Karpas-422 (cell line): ENCODE measurements at regions not wholly inside any gene's neighbourhood (a gene's known extent, or its start where the extent isn't known, plus 50 kb on each side); places are given as distances from the start of the nearest gene placed in this dataset.
A peak's percentile ranks its signal among the peaks of the same experiment; 100 is the strongest.

ENCODE experiments used
- DNase-seq: peaks from one replicate; pipeline ENCODE4 v3.0.0-alpha.2; 2015
- H2AFZ ChIP-seq: fragments of 200-600 bp; sonication (generic); 2 replicates; pipeline ENCODE4 v1.6.1; 2014; ENCODE audit warnings: antibody characterized with exemption, low read length, mixed read lengths
- H3K27ac ChIP-seq: fragments of 200-600 bp; sonication (generic); 2 replicates; pipeline ENCODE4 v1.5.1; 2014; ENCODE audit warnings: mild to moderate bottlenecking, low read length, moderate library complexity
- H3K27me3 ChIP-seq: fragments of 200-600 bp; sonication (generic); 2 replicates; pipeline ENCODE4 v1.6.1; 2014; ENCODE audit warnings: low read length, mixed read lengths
- H3K36me3 ChIP-seq: fragments of 200-600 bp; sonication (generic); 2 replicates; pipeline ENCODE4 v1.6.1; 2014; ENCODE audit warnings: low read length, mixed read lengths; ENCODE audit not compliant: insufficient read depth
- H3K4me1 ChIP-seq: fragments of 200-600 bp; sonication (generic); 2 replicates; pipeline ENCODE4 v1.6.1; 2014; ENCODE audit warnings: mild to moderate bottlenecking, low read length, mixed read lengths
- H3K4me2 ChIP-seq: fragments of 200-600 bp; sonication (generic); 2 replicates; pipeline ENCODE4 v1.6.1; 2014; ENCODE audit warnings: low read length, low read depth, mild to moderate bottlenecking; ENCODE audit not compliant: poor library complexity, severe bottlenecking
- H3K4me3 ChIP-seq: fragments of 200-600 bp; sonication (generic); 2 replicates; pipeline ENCODE4 v1.5.1; 2014; ENCODE audit warnings: mild to moderate bottlenecking, antibody characterized with exemption, low read length, mixed read lengths
- H3K79me2 ChIP-seq: fragments of 200-600 bp; sonication (generic); 2 replicates; pipeline ENCODE4 v1.6.1; 2014; ENCODE audit warnings: mild to moderate bottlenecking, low read length, mixed read lengths
- H3K9ac ChIP-seq: fragments of 200-600 bp; sonication (generic); 2 replicates; pipeline ENCODE4 v1.6.0; 2014; ENCODE audit warnings: low read length
- H3K9me2 ChIP-seq: fragments of 200-600 bp; sonication (generic), shearing (Covaris generic); replicated peaks from 2 replicates; pipeline ENCODE4 v1.6.0; 2014; ENCODE audit warnings: mild to moderate bottlenecking, low read length, moderate library complexity; ENCODE audit not compliant: insufficient read depth
- H3K9me3 ChIP-seq: fragments of 300-700, 200-600 bp; sonication (generic); 2 replicates; pipeline ENCODE4 v1.6.1; 2014; ENCODE audit warnings: low read length, mixed read lengths
- H4K20me1 ChIP-seq: fragments of 200-600 bp; sonication (generic); 2 replicates; pipeline ENCODE4 v1.6.1; 2014; ENCODE audit warnings: mild to moderate bottlenecking, antibody characterized with exemption, low read length, low read depth; ENCODE audit not compliant: insufficient read depth

GRCh38 chr13:68293631-68294030, 1063.5 kb upstream of the PCDH9 start:
- Histone ChIP-seq H3K79me2 (no peaks in the 10 kb centered on the region), H3K9ac (no peak overlapping the region), H2AFZ (no peak overlapping the region), H3K4me1 (no peaks in the 10 kb centered on the region), H3K4me2 (no peak overlapping the region), H3K36me3 (no peaks in the 10 kb centered on the region), H4K20me1 (no peaks in the 10 kb centered on the region), H3K27ac (no peak overlapping the region), H3K4me3 (no peak overlapping the region), H3K27me3 (no peaks in the 10 kb centered on the region), H3K9me2 (no peaks in the 10 kb centered on the region), H3K9me3 (no peaks in the 10 kb centered on the region)
- no peak for DNase-seq

- Histone ChIP-seq H3K79me2 (no peaks in the 10 kb centered on the region), H3K4me2 (no peak overlapping the region), H3K27me3 (no peaks in the 10 kb centered on the region), H3K4me1 (no peaks in the 10 kb centered on the region), H2AFZ (peak overlapping the region; percentile 86), H3K9ac (no peak overlapping the region), H3K9me2 (no peaks in the 10 kb centered on the region), H3K9me3 (no peaks in the 10 kb centered on the region), H3K36me3 (no peaks in the 10 kb centered on the region), H3K27ac (no peak overlapping the region), H4K20me1 (no peaks in the 10 kb centered on the region), H3K4me3 (no peak overlapping the region)
- no peak for DNase-seq
Observed at GRCh38 chr13:68292601-68293000, 1062.5 kb upstream of the PCDH9 start.

DNA sequence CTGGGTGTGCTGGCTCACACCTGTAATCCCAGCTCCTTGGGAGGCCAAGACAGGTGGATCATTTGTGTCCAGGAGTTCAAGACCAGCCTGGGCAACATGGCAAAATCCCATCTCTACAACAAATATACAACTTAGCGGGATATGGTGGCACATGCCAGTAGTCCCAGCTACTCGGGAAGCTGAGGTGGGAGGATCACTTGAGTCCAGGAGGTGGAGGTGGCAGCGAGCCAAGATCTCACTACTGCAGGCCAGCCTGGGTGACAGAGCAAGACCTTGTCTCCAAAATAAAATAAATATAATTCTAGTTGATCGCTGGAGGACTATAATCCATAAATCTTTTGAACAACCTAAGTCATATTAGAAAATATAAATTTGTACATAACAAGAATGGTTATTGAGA, 1061.5 kb upstream of the PCDH9 start:
- no peak for DNase-seq
- Histone ChIP-seq H3K79me2 (no peaks in the 10 kb centered on the region), H4K20me1 (no peaks in the 10 kb centered on the region)

DNA sequence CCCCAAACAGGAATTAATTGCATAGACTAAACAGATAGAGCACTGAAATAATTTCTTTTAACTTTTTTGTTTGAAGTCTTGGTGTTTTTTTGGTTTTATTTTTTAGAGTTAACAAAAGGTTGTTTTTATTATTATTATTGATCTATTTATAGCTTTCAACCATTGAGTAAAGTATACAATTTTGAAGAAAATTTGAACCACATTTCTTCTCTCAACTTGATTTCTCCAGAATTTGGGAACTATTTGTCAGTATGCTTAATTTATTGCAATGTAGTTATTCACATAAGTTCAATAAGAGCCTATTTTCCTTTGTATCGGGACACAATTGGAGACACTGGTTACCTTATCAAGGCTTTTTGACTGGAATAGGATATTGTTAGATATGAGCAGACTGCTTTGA, 1045.6 kb upstream of the PCDH9 start:
- Histone ChIP-seq H3K9me2 (no peaks in the 10 kb centered on the region), H3K9ac (no peak overlapping the region), H3K4me2 (no peak overlapping the region), H3K27ac (no peak overlapping the region), H3K27me3 (no peaks in the 10 kb centered on the region), H4K20me1 (no peaks in the 10 kb centered on the region), H3K4me3 (no peak overlapping the region), H3K36me3 (no peaks in the 10 kb centered on the region), H3K4me1 (no peaks in the 10 kb centered on the region), H3K79me2 (no peaks in the 10 kb centered on the region), H3K9me3 (no peaks in the 10 kb centered on the region), H2AFZ (peak overlapping the region; percentile 28; the same call in 1 of the 2 replicates)
- DNase-seq, result no peak

More for the DNA sequence above, 1061.5 kb upstream of the PCDH9 start:
- no peaks in the 10 kb centered on the region for H3K36me3 ChIP-seq
- no peak overlapping the region for H3K4me3 ChIP-seq
- H3K4me2 ChIP-seq, result no peak overlapping the region
- no peak overlapping the region for H3K27ac ChIP-seq
- no peaks in the 10 kb centered on the region for H3K27me3 ChIP-seq
- no peaks in the 10 kb centered on the region for H3K4me1 ChIP-seq
- H3K9me2 ChIP-seq, result no peaks in the 10 kb centered on the region
- no peak overlapping the region for H3K9ac ChIP-seq
- 0 out of 2 replicates have a peak overlapping the region, but pooled peaks have one; percentile 47 for H2AFZ ChIP-seq
- H3K9me3 ChIP-seq, result no peaks in the 10 kb centered on the region

- H3K4me3 ChIP-seq, result no peak overlapping the region
- no peaks in the 10 kb centered on the region for H4K20me1 ChIP-seq
- no peaks in the 10 kb centered on the region for H3K9me3 ChIP-seq
- no peaks in the 10 kb centered on the region for H3K36me3 ChIP-seq
- no peak overlapping the region for H3K27ac ChIP-seq
- no peaks in the 10 kb centered on the region for H3K27me3 ChIP-seq
- H2AFZ ChIP-seq, result no peak overlapping the region
- DNase-seq, result no peak
- H3K79me2 ChIP-seq, result no peaks in the 10 kb centered on the region
- no peaks in the 10 kb centered on the region for H3K4me1 ChIP-seq
- no peak overlapping the region for H3K4me2 ChIP-seq
- no peaks in the 10 kb centered on the region for H3K9me2 ChIP-seq
- H3K9ac ChIP-seq, result no peak overlapping the region
Observed at GRCh38 chr13:68272652-68273051, 1042.5 kb upstream of the PCDH9 start.

GRCh38 chr13:68264692-68265091, 1034.6 kb upstream of the PCDH9 start:
- Histone ChIP-seq H3K4me3 (no peak overlapping the region), H3K79me2 (no peaks in the 10 kb centered on the region), H3K27me3 (no peaks in the 10 kb centered on the region), H3K9me3 (no peaks in the 10 kb centered on the region), H4K20me1 (no peaks in the 10 kb centered on the region), H3K4me1 (no peaks in the 10 kb centered on the region), H3K9ac (no peak overlapping the region), H3K36me3 (no peaks in the 10 kb centered on the region), H2AFZ (peak overlapping the region; percentile 67; the same call in 1 of the 2 replicates), H3K9me2 (no peaks in the 10 kb centered on the region), H3K4me2 (no peak overlapping the region), H3K27ac (no peak overlapping the region)
- no peak for DNase-seq

DNA sequence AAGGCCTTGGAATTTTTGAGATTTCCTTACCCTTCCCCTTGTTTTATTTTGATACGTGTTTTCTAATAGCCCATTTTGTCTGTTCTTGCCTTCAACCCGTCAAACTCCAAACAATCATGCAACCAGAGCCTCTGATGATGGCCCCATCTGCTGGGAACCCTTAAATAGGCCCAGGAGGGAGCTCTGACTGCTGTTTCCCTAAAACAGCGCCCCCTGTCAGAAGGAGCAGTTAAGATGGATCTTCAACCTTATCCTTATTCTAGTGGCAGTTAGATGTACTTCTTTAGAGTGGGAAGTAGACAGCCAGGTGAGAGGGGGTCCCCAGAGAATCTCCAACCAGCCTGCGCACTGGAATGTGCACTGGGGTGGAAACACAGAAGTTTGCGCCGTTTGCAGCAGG, 1031.0 kb upstream of the PCDH9 start:
- no peak overlapping the region for H3K9ac ChIP-seq
- H2AFZ ChIP-seq, result no peak overlapping the region
- H3K4me2 ChIP-seq, result no peak overlapping the region

DNA sequence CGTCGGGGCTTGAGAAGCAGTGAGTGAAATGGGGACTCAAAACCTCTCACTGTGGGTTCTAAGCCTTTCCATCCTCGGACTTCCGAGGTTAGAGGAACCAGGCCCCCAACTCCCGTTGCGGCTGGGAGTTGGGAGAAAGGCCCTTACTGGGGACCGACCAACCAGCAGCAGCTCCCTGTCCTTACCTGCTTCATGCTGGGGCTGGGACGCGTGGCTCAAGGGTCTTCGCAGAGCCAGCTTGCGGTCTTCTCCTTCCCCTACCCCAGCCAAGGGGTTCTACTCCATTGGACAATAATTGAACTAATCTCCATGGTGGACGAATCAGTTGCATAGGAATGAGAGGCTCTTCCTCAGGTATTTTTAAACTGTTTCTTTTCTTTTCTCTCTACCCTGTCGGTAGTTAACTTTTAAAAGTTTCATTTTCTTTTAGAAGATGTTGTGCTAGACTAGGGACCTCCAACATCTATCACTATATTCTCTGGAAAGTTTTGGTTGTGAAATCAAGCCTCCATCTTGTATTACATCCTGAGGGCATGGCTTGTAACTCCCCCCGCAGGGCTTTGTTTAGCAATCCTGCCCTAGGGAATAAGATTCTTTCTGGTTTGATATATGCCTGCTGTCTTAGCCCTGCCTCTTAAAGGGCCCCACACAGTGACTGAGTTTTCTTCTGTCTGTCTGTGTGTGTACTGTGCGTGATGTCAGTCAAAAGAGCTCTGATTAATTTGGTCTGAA, 1027.1 kb upstream of the PCDH9 start:
- H3K4me2 ChIP-seq, result no peak overlapping the region
- H3K79me2 ChIP-seq, result no peaks in the 10 kb centered on the region
- DNase-seq, result no peak
- H3K4me3 ChIP-seq, result no peak overlapping the region
- no peaks in the 10 kb centered on the region for H3K9me3 ChIP-seq
- H3K4me1 ChIP-seq, result 0 out of 2 replicates have a peak, but pooled peaks cover 4% of the 10 kb centered on the region
- H3K9me2 ChIP-seq, result no peaks in the 10 kb centered on the region
- H3K9ac ChIP-seq, result no peak overlapping the region
- no peaks in the 10 kb centered on the region for H3K36me3 ChIP-seq
- no peak overlapping the region for H3K27ac ChIP-seq
- no peaks in the 10 kb centered on the region for H3K27me3 ChIP-seq
- H2AFZ ChIP-seq, result peak overlapping the region; percentile 69
- no peaks in the 10 kb centered on the region for H4K20me1 ChIP-seq

More for the DNA sequence above, 1031.0 kb upstream of the PCDH9 start:
- Histone ChIP-seq H3K27me3 (no peaks in the 10 kb centered on the region), H4K20me1 (no peaks in the 10 kb centered on the region), H3K27ac (no peak overlapping the region), H3K4me1 (no peaks in the 10 kb centered on the region), H3K4me3 (no peak overlapping the region), H3K79me2 (no peaks in the 10 kb centered on the region), H3K9me2 (no peaks in the 10 kb centered on the region), H3K36me3 (no peaks in the 10 kb centered on the region), H3K9me3 (no peaks in the 10 kb centered on the region)
- peak; percentile 71 for DNase-seq
